ENCODE measurements at regions not wholly inside any gene's neighbourhood (a gene's known extent, or its start where the extent isn't known, plus 50 kb on each side); places are given as distances from the start of the nearest gene placed in this dataset.

DNA sequence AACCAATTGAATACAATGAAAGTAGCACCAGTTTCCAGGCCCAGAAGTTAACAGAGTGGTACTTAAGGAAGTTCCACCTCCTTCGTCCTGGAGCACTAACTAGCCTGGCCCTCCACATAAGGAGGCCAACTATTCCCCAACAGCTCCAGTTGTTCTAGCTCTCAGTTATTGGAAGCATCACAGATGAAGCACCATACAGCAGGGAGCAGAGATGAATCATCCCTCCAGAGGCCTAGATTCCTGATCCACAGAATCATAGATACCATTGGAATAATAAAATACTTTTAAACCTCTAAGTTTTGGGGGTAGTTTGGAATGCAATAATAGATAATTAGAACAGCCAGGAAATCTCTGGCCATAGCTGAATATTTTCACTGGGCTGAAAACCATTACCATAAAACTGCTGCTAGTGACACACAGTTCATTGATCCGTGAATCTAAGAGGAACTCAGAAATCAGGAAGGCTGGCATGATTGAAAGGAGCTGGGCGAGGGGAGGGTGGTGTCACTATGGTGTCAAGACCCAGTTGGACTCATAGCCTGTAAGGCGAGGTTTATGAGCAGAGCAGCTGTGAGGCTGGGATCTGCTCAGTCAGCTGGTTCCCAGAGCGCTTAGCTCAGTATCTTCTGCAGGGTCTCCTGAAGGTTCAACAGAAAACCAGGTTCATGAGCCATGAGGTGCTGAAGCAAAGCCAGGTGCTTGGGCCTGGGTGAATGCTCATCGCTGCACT, 371.4 kb upstream of the TMTC1 start:
- DNase-seq (ENCODE audit: low read depth, low spot score) = no peak

DNA sequence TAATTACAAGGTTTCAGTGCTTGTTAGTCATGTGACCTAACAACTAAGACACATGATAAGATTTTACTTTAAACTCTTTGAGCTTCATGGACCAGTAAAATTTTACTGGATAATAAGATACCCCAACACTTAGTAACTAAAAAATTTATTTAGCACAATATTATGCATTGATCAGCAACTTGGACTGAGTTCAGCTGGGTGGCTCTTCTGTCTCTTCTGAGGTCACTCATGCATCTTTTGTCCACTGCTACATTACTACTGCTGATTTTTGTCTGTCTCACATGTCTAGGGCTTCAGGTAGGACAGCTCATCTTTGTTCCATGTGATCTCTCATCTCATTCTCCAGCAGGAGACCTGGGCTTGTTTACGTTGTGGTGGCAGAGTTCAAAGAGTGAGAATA, 370.2 kb upstream of the TMTC1 start:
- DNase-seq (ENCODE audit: low read depth, low spot score) = no peak

DNA sequence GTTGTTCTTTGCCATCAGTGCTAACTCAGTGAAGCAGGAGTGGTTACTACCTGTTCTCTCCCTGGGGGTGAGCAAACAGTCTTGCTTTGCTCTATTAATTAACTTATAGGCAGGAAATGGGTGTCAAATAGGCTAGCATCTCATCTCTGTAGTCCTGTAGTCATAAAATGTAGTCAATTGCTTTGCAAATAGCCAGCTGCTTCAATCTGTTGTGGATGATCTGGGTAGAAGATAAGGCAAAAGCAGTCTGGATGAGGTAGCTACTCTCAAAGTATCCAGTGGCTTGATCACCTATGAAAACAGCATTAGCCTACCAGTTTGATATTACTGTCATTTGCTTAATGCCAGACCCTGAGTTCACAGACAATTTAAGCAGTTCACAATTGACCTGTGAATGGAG, 369.0 kb upstream of the TMTC1 start:
- no peak for DNase-seq (ENCODE audit: low read depth, low spot score)

DNA sequence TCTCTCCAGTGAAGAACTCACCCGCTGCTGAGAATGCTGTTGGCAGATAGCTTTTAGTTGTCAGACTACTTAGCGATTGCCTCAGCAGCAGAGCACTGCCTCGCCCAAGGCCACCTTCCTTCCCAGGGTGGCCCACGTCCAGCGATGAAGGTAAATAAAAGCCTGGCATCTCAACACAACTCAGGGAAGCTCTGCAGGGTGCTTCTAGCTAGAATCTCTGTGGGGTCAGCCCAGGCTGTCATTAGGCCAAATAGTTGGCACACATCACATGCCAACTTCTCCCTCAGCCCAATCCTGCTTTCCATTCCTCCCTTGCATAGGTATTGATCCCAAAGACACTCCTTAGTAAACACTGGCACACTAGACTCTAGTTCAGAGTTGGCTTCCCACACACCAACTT, 368.1 kb upstream of the TMTC1 start:
- DNase-seq (ENCODE audit: low read depth, low spot score) = no peak

DNA sequence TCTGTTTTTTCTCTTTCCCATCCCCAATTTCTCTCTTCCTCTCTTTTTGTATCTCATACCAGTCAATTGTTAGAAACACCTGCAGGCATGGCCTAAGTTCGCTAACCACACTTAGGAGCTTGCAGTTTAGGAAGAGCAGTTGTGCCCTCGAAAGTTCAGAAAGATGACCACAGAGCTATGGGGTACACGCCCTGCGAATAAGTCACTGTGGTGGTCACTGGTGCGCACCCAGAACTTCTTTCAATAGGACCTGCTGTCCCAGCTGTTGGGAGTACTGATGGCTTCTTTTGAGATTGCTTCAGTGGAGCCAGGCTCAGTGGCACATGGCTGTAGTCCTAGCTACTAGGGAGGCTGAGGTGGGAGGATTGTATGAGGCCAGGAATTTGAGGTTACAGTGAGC, 362.8 kb upstream of the TMTC1 start:
- no peak for DNase-seq (ENCODE audit: low read depth, low spot score)

- no peak for DNase-seq (ENCODE audit: low read depth, low spot score)
Measured at GRCh38 chr12:30145684-30146032, 361.9 kb upstream of the TMTC1 start.

- DNase-seq (ENCODE audit: low read depth, low spot score) = no peak
Measured at GRCh38 chr12:30144777-30145683, 361.3 kb upstream of the TMTC1 start.

GRCh38 chr12:30142301-30142700, 358.6 kb upstream of the TMTC1 start:
- DNase-seq (ENCODE audit: low read depth, low spot score) = no peak

- peak; percentile 92 for DNase-seq (ENCODE audit: low read depth, low spot score)
Measured at GRCh38 chr12:30138483-30138882, 354.7 kb upstream of the TMTC1 start.

DNA sequence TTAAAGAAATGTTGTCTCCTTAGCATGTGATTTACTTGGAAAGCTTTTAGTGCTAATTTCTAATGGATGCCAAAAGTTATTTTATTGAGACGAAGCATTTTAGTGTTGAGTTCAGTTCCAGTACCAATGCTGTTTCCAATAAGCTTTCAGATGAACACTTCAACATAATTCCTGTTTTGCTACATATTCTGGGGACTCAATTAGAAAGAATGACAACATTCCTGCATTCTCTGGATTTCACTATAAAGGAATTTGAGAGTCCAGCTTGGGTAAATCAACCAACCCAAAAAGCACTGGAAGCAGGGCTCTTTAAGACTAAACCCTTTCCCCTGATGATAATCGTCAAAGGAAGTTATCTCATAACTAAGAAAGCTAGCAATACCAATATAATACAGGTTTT, 353.0 kb upstream of the TMTC1 start:
- no peak for DNase-seq (ENCODE audit: low read depth, low spot score)

- DNase-seq (ENCODE audit: low read depth, low spot score) = no peak
Measured at GRCh38 chr12:30135776-30136175, 352.0 kb upstream of the TMTC1 start.

- DNase-seq (ENCODE audit: low read depth, low spot score) = peak; percentile 26
Measured at GRCh38 chr12:30134229-30134628, 350.5 kb upstream of the TMTC1 start.

GRCh38 chr12:30126944-30127343, 343.2 kb upstream of the TMTC1 start:
- DNase-seq (ENCODE audit: low read depth, low spot score) = no peak

DNA sequence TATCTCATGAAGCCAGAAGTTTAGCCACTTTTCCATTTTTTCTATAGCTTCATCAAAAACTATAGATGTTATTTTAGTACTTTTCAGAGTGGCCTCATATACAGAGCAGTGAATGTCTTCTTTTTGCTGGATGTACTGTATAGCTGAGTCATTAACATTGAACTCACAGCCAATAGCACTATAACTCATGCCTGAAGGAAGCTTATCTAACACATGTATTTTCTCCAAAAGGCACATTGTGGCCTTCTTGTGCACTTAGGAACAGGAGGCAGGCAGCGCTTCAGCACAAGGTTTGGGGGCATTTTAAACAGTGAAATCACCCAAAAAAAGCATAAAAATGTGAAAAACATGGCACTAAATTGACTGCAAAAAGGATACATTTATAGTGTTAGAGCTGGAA, 336.8 kb upstream of the TMTC1 start:
- DNase-seq (ENCODE audit: low read depth, low spot score) = no peak

- no peak for DNase-seq (ENCODE audit: low read depth, low spot score)
Measured at GRCh38 chr12:30117483-30117882, 333.7 kb upstream of the TMTC1 start.

DNA sequence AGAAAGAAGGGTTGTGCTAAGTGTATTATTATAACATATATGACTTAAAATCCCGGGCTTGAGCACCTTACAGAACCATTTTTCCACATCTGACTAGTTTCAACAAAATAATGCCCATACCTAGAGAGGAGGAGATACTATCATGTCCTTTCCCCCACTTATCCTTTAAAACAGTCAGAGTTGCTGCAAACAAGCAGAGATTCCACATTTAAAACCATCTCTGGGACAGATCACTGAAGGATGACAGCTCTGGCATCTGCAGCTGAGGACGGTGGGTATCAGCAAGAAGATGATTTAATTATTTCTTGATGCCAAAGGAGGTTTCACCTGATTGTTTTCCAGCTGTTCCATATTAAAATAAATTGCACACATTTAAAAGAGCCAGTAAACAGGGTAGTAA, 328.0 kb upstream of the TMTC1 start:
- DNase-seq (ENCODE audit: low read depth, low spot score) = no peak

DNA sequence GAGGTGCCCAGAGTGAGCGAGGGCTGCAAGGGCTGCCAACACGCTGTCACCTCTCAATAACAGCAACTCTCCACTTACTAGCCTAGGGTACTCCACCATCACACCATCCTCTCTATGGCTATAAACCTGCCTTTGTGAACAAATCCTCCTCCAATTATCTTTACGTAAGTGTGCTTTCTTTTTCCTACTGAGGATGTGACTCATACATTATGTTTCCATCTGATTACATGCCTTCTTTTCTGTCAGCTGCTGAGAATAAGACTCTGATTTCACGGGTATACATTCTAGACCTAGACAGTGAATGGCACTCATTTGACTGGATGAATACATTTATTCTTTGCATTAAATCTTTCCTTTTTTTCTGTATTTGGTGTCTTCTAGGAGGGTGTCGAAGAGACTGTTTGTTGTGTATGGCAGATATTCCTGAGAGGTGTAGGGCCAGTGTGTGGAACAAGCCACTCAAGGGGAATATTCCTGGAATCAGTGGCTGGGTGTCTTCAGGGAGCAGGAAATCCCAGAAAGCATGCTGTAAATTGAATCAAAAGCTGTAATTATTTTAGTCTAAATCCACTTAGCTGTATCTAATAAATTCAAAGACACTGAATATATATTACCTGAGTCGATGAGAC, 327.3 kb upstream of the TMTC1 start:
- DNase-seq (ENCODE audit: low read depth, low spot score) = no peak

GRCh38 chr12:30110498-30110897, 326.8 kb upstream of the TMTC1 start:
- no peak for DNase-seq (ENCODE audit: low read depth, low spot score)

DNA sequence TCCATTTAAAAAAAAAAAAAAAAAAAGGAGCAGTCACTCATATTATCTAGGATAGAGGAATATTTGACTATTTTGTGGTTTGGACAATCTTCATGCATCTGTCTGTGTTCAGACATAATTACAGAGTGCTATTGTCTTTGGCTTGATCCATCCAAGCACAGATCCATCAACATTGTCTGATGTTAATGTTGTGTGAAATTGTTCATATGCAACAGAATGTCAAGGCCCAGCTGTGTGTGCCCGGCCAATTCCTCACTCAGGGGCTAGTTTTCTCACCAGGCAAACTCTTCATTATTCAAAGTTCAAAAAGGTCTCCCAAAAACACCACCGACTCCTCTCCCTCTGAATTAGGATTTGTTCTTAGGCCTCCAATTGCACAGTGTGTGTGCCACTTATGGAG, 324.9 kb upstream of the TMTC1 start:
- DNase-seq (ENCODE audit: low read depth, low spot score) = no peak

- no peak for DNase-seq (ENCODE audit: low read depth, low spot score)
Measured at GRCh38 chr12:30106204-30106965, 322.6 kb upstream of the TMTC1 start.

- no peak for DNase-seq (ENCODE audit: low read depth, low spot score)
Measured at GRCh38 chr12:30105505-30105904, 321.8 kb upstream of the TMTC1 start.

DNA sequence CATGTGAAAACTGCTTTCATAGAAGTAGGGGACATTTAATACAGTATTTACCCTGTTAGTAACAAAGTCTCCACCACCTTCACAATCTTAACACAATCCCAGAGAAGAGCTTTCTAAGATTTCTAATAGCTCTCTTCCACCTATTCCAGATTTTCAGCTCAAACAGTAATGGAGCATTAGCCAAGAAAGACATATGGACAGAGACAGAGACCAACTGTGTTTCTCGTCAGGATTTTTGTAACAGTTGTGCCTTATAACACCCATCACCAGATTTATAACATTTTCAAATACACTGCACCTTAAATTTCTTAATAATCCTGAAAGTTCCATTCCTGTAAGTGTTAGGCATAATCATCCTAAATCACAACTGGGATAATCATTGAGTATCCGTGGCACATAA, 321.2 kb upstream of the TMTC1 start:
- no peak for DNase-seq (ENCODE audit: low read depth, low spot score)

Data from ELF-1 (cell line).